ENCODE measurements at regions not wholly inside any gene's neighbourhood (a gene's known extent, or its start where the extent isn't known, plus 50 kb on each side); places are given as distances from the start of the nearest gene placed in this dataset.

DNA sequence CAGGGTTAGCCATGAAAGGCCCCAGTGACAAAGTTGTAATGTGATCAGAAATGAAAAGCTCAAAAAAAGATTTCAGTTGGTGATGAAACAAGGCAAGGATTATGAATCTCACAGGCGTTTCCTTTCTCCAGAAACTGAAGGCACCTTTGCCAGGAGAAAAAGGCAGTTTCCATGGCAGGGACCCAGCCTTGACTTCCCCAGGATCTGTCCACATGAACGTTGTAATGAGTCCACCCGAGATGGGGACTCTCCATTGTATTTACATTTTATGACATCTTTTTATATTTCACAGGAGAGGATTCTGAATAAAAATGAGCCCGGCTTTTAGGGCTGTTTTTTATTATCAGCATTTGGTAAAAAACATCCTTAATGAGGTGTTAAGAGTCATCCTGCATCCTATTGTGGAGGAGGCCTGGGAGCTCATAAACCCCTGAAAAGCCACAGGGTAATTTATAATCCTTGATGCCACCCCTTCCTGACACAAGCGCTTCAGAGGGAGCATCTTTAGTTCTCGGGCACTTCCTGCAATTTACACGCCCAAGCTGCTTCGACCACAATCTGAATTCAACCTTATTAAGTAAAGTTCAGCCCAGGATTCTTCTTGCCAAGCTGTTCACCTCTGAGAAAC is 74.1 kb upstream of the SALL4 start:
- DNase-seq (ENCODE audit: low spot score): no peak

DNA sequence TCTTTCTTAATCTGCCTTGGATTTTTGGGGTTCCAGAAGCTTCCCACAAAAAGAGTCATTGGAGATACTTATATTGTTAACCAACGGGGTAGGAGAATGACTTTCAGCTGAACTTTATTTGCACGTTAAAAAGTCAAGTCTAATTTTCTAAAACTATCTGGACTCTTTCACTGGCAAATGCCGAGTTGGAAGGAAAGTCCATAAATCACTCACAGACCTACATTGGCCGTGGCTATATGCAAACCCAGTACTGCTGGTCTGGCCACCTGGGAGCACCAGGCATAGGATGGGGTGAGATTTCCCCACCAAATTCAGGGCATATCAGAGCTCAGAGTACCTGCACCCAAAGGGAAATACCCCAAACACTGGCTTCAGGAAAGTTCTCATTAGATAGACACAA is 71.3 kb upstream of the SALL4 start:
- no peak for DNase-seq (ENCODE audit: low spot score)

DNA sequence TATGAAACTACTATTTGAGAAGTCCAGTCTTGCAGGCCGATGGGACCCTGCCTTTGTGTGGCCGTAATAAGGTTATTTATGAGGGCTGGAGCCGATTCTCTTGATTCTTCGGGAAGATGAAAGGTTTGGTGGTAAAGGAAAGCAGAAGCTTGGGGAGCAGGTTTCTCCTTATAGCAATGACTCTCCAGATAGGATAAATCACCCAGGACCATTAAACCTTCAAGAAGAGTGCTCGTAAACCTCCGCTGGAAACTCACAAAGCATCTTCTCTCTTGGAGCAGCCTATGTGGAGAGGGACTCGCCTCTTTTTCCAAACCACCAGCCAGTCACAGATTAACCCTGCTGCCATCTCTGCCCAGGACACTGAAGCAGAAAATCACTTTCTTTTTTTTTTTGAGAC is 69.6 kb upstream of the SALL4 start:
- no peak for DNase-seq (ENCODE audit: low spot score)

DNA sequence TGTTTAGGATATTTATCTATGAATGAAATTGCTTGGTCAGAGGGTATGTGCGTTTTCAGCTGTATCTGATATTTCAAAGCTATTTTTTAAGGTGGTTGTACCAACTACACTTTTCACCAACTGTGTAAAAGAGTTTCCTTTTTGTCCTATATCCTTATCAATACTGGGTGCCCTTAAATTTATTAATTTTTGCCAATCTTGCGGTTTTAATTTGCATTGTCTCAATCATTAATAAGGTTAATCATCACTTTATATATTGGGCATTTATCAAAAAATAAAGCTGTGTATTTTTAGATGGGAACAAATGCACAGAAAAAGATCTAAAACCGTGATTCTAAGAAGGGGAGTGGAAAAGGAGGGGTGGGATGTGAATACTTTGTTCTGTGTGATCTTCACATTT is 66.7 kb upstream of the SALL4 start:
- DNase-seq (ENCODE audit: low spot score): no peak

DNA sequence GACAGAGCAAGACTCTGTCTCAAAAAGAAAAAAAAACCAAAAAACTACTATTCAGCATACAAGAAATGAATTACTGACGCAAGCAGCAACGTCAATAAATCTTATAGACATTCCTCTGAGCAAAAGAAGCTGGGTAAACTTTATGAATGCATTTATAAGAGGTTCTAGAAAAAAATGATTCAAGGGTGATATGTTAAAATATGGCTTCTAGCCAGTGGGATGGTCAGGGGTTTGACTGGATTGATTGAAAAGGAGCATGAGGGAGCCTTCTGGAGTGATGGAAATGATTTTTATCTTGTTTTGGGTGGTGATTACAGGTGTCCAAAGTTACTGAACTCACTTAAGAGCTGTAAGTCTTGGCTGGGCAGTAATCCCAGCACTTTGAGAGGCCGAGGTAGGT is 64.9 kb upstream of the SALL4 start:
- DNase-seq (ENCODE audit: low spot score): no peak

DNA sequence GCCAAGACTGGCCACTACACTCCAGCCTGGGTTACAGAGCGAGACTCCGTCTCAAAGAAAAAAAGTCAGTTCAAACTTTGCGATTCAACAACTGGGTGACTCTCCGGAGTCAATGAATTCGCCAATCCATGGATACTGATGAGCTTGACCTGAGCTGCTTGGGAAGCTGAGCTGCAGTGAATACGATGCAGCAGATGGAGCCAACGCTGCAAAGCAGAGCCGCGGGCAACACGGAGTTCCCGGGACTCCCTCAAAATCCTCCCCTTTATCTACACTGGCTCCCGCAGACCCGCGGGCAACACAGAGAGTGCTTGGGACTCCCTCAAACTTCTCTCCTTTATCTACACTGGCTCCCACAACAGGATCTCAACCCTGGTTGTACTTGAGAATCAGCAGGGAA is 62.6 kb upstream of the SALL4 start:
- no peak for DNase-seq (ENCODE audit: low spot score)

DNA sequence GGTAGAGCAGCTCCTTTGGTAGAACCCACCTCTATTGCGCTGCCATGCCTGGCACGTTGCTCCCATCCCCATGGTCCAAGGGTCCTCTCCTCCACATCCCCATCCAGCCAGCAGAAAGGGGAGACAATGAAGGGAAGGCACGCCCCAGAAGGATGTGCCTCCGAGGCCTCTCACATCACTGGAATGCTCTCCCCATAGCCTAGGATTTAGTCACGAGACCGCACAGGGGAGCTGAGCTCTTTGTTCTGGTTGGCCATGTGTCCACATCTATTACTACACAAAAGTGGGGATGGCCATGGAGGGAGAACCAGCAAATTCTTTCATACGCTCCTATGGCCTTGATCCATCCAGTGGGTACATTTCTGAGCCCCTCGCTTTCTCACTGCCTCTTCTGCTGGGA is 60.5 kb upstream of the SALL4 start:
- no peak for DNase-seq (ENCODE audit: low spot score)

DNA sequence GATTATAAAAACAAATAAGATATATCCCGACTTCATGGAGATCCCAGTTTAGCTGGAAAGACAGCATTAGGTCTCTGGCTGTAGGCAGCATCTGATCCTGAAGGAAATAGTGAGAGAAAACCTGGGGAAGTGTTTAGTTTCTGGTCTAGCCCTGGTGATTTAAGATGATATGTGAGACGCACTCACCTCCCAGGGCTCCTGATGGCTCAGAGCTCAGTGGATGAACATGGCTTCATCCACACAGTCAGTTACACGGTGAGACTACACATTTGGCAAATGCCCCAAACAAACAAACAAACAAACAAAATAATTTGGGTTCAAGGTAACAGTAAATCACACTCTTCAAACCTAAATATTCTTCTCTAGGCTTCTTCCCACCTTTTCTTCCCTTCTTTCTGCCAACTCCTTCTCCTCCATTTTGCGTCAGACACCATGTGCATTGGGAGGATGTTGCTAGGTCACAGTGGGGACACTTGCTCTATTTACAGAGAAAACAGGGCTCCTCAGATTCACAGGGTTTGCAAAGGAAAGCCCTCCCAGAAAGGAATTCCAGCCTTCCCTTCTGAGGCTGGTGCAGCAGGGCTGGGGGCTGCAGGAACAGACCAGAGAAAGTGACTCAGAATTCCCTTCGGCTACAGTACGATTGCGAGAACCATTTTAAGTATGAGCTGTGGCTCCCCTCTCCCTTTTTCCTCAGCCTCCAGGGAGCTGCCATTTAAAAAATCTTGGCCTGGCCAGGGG is 59.6 kb upstream of the SALL4 start:
- DNase-seq (ENCODE audit: low spot score): no peak

DNA sequence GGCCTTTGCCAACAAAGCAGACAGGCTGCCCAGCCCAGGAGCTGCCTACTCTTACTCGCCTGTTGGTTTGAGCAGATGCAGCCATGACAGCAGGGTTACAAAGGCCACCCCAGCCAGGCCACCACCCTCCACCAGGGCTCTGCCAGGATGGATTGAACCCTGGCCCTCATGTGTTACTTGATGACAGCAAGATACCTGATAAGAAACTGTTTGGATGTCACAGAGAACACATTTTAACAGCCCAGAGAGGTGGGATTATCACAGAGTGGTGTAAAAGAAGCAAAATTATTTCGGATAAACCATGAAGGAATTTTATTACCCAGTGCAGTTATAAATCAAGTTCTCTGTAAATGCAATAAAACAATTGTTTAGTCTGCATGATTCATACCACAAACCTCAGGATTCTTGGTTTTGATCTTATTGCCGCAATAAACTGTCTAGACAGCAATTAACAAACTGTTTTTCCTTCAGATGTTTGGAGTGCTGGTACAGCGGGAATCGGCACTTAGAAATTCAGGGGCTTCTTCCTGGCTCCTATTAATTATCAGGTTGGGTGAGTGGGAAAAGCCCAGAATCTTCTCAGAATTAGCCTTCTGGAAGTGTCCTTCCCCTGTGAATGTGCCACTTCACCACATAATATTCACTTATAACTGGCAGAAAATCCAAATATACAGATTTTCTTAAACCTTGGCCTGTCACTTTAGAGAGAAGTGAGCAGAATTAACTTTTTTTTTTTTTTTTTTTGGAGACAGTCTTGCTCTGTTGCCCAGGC is 58.0 kb upstream of the SALL4 start:
- no peak for DNase-seq (ENCODE audit: low spot score)

DNA sequence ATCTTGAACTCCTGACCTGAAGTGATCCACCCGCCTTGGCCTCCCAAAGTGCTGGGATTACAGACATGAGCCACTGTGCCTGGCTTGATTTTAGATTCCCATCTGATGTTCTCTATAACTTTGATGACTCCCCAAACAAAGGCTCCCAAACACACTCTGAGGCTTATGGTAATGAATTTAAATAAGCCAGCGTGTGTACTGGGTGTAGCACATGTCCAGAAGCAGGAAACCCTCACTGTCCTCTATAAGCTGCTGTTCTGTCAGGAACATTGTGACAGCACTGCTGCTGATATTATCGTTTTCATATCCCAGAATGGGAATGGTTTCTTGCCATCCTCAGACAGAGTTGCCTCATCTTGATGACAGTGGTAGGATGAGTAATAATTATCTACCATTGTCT is 54.1 kb upstream of the SALL4 start:
- DNase-seq (ENCODE audit: low spot score): no peak

DNA sequence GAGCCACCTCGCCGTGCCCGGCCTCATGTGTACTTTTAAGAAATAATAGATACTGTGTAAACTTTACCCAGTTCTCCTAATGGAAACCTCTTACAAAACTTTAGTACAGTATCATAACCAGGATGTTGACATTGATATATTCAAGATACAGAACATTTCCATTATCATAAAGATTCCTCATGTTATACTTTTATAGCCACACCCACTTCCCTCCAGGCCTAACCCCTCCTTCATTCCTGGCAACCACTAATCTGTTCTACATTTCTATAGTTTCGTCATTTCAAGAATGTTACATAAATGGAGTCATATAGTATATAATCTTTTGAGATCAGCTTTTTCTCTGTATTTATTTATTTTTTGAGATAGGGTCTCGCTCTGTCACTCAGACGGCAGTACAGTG is 52.6 kb upstream of the SALL4 start:
- DNase-seq (ENCODE audit: low spot score): no peak

Data from D341Med (cell line).